ENCODE measurements at regions not wholly inside any gene's neighbourhood (a gene's known extent, or its start where the extent isn't known, plus 50 kb on each side); places are given as distances from the start of the nearest gene placed in this dataset.

- intact Hi-C loops (cut with micrococcal nuclease) = no loop called here
- no peaks in the 10 kb centered on the region for H3K36me3 Mint-ChIP-seq (ENCODE audit: low read depth)
- CTCF ChIA-PET = no interaction called here
- TF ChIP-seq CTCF (IDR thresholded peaks at IDR 0.05) = no peak
- POLR2A ChIA-PET = no interaction called here
- no peaks in the 10 kb centered on the region for H3K9me3 Mint-ChIP-seq
- H3K27ac Mint-ChIP-seq = no peak overlapping the region
- no peaks in the 10 kb centered on the region for H3K4me1 Mint-ChIP-seq (ENCODE audit: low read depth)
- ATAC-seq (no peak), DNase-seq (no peak)
- no peak overlapping the region for H3K4me3 Mint-ChIP-seq
- no peaks in the 10 kb centered on the region for H3K27me3 Mint-ChIP-seq
Measured at GRCh38 chr1:88350648-88351047, 333.4 kb upstream of the PKN2 start.

GRCh38 chr1:88351960-88352359 lies 332.1 kb upstream of the PKN2 start:
- Mint-ChIP-seq H3K4me1 (ENCODE audit: low read depth) (no peaks in the 10 kb centered on the region), H3K27me3 (no peaks in the 10 kb centered on the region), H3K27ac (no peak overlapping the region), H3K36me3 (ENCODE audit: low read depth) (no peaks in the 10 kb centered on the region), H3K9me3 (no peaks in the 10 kb centered on the region), H3K4me3 (no peak overlapping the region)
- DNase-seq = no peak
- CTCF ChIA-PET = no interaction called here
- ATAC-seq = no peak
- intact Hi-C loops (cut with micrococcal nuclease) = no loop called here
- no peak for TF ChIP-seq CTCF (IDR thresholded peaks at IDR 0.05)
- POLR2A ChIA-PET = no interaction called here

GRCh38 chr1:88354256-88354655 lies 329.8 kb upstream of the PKN2 start:
- Mint-ChIP-seq H3K27me3 (no peaks in the 10 kb centered on the region), H3K36me3 (ENCODE audit: low read depth) (no peaks in the 10 kb centered on the region), H3K27ac (no peak overlapping the region), H3K4me3 (no peak overlapping the region), H3K9me3 (no peaks in the 10 kb centered on the region), H3K4me1 (ENCODE audit: low read depth) (no peaks in the 10 kb centered on the region)
- TF ChIP-seq CTCF (IDR thresholded peaks at IDR 0.05) = no peak
- ChIA-PET CTCF (no interaction called here), POLR2A (no interaction called here)
- intact Hi-C loops (cut with micrococcal nuclease) = no loop called here
- ATAC-seq = no peak
- no peak for DNase-seq

- Mint-ChIP-seq H3K9me3 (no peaks in the 10 kb centered on the region), H3K27me3 (no peaks in the 10 kb centered on the region), H3K4me3 (no peak overlapping the region), H3K27ac (no peak overlapping the region), H3K36me3 (ENCODE audit: low read depth) (no peaks in the 10 kb centered on the region), H3K4me1 (ENCODE audit: low read depth) (no peaks in the 10 kb centered on the region)
- DNase-seq (no peak), ATAC-seq (no peak)
- ChIA-PET POLR2A (no interaction called here), CTCF (no interaction called here)
- TF ChIP-seq CTCF (IDR thresholded peaks at IDR 0.05) = no peak
- intact Hi-C loops (cut with micrococcal nuclease) = no loop called here
Measured at GRCh38 chr1:88357729-88358128, 326.3 kb upstream of the PKN2 start.

GRCh38 chr1:88371436-88372023 lies 312.5 kb upstream of the PKN2 start:
- no peaks in the 10 kb centered on the region for H3K9me3 Mint-ChIP-seq
- no peak for DNase-seq
- peaks cover 3% of the 10 kb centered on the region for H3K27me3 Mint-ChIP-seq
- no peak for TF ChIP-seq CTCF (IDR thresholded peaks at IDR 0.05)
- no peaks in the 10 kb centered on the region for H3K36me3 Mint-ChIP-seq (ENCODE audit: low read depth)
- ChIA-PET POLR2A (no interaction called here), CTCF (no interaction called here)
- ATAC-seq = no peak
- no peak overlapping the region for H3K4me3 Mint-ChIP-seq
- intact Hi-C loops (cut with micrococcal nuclease) = no loop called here
- no peaks in the 10 kb centered on the region for H3K4me1 Mint-ChIP-seq (ENCODE audit: low read depth)
- H3K27ac Mint-ChIP-seq = no peak overlapping the region

Data from activated CD8-positive, alpha-beta T cell treated with anti-CD3 and anti-CD28 coated beads for 36 hours (primary cell).